Endothelial cell of umbilical vein (primary cell): ENCODE measurements at regions not wholly inside any gene's neighbourhood (a gene's known extent, or its start where the extent isn't known, plus 50 kb on each side); places are given as distances from the start of the nearest gene placed in this dataset.

Experiments
- BruUV-seq: library from RNA; stranded (reverse); fragments of 400-500 nt; replicated peaks from 2 replicates; lab custom pipeline; 2021; lab: Mats Ljungman, UMichigan
- CTCF ChIA-PET: fragments of 300-600, 350-600 bp; sonication (Branson Sonifier 250); formaldehyde crosslinking; loops from one replicate; lab custom pipeline; 2021; ENCODE audit warnings: antibody characterized with exemption, inconsistent platforms; lab: Charles Lee
- POLR2A ChIA-PET: fragments of 300-600, 350-600 bp; sonication (Branson Sonifier 250); formaldehyde crosslinking; loops from one replicate; lab custom pipeline; 2021; ENCODE audit warnings: antibody characterized with exemption, inconsistent platforms; lab: Charles Lee
- DNase-seq: peaks from one replicate; pipeline ENCODE4 v3.0.0-alpha.2; 2011; ENCODE audit warnings: low read depth, low spot score
- FAIRE-seq: peaks from 2 replicates; lab custom pipeline; 2011; peaks lifted over from hg19 to GRCh38; lab: Jason Lieb, UNC
- H2AFZ ChIP-seq: 2 replicates; pipeline ENCODE4 v1.6.0; 2012; ENCODE audit warnings: low read depth, low read length, control low read depth, inconsistent platforms
- H3K27ac ChIP-seq: 2 replicates; pipeline ENCODE4 v1.5.1; 2011; ENCODE audit warnings: low read depth, mild to moderate bottlenecking, control low read depth, low read length, moderate library complexity; ENCODE audit not compliant: insufficient read depth
- H3K27me3 ChIP-seq, 2 experiments: 2 replicates each; pipeline versions ENCODE4 v1.6.0 to v1.6.1; 2011; ENCODE audit warnings: low read length in 2 of 2, mixed read lengths in 1 of 2; ENCODE audit not compliant: control insufficient read depth in 2 of 2, insufficient read depth in 2 of 2
- H3K36me3 ChIP-seq, 2 experiments: 2 replicates in 1 of 2; 3 replicates in 1 of 2; pipeline ENCODE4 v1.5.1; 2011; ENCODE audit warnings: low read length in 2 of 2, mild to moderate bottlenecking in 1 of 2, moderate library complexity in 1 of 2; ENCODE audit not compliant: control insufficient read depth in 2 of 2, insufficient read depth in 2 of 2; ENCODE audit errors: extremely low read depth in 1 of 2
- H3K4me1 ChIP-seq: 3 replicates; pipeline ENCODE4 v1.5.1; 2011; ENCODE audit warnings: mild to moderate bottlenecking, low read length; ENCODE audit not compliant: control insufficient read depth, insufficient read depth; ENCODE audit errors: extremely low read depth
- H3K4me2 ChIP-seq: 2 replicates; pipeline ENCODE4 v1.6.1; 2011; ENCODE audit warnings: low read length, control low read depth, mixed read lengths; ENCODE audit not compliant: insufficient read depth
- H3K4me3 ChIP-seq, 3 experiments: fragments of 200-600 bp in 1 of 3; sonication (generic), shearing (Covaris generic) in 1 of 3; replicated peaks in 1 of 3; 2 replicates each; pipeline ENCODE4 v1.5.1; 2011 to 2016; ENCODE audit warnings: control low read depth in 3 of 3, low read length in 3 of 3, mild to moderate bottlenecking in 2 of 3, inconsistent platforms in 1 of 3, low read depth in 1 of 3, moderate library complexity in 1 of 3; ENCODE audit not compliant: insufficient read depth in 1 of 3
- H3K79me2 ChIP-seq: 2 replicates; pipeline ENCODE4 v1.6.0; 2012; ENCODE audit warnings: low read length, inconsistent platforms; ENCODE audit not compliant: control insufficient read depth, insufficient read depth
- H3K9ac ChIP-seq: replicated peaks from 2 replicates; pipeline ENCODE3; 2011; ENCODE audit warnings: low read length, control low read depth; ENCODE audit not compliant: insufficient read depth; ENCODE audit errors: extremely low read depth
- H3K9me1 ChIP-seq: replicated peaks from 3 replicates; pipeline ENCODE4 v1.6.0; 2011; ENCODE audit warnings: mild to moderate bottlenecking, low read length; ENCODE audit not compliant: control insufficient read depth, insufficient read depth; ENCODE audit errors: extremely low read depth
- H3K9me3 ChIP-seq: replicated peaks from 2 replicates; pipeline ENCODE4 v1.5.1; 2012; ENCODE audit warnings: low read length, inconsistent platforms; ENCODE audit not compliant: control insufficient read depth, insufficient read depth
- H4K20me1 ChIP-seq: replicated peaks from 2 replicates; pipeline ENCODE3; 2011; ENCODE audit warnings: mild to moderate bottlenecking, low read length; ENCODE audit not compliant: control insufficient read depth, insufficient read depth; ENCODE audit errors: extremely low read depth
- CTCF ChIP-seq, 2 donors: IDR thresholded peaks; 1 replicate in 1 of 2; 2 replicates in 1 of 2; pipeline ENCODE4 v1.5.1; 2011; ENCODE audit warnings: low read length in 2 of 2, mild to moderate bottlenecking in 2 of 2, moderate library complexity in 2 of 2, control low read depth in 1 of 2, inconsistent platforms in 1 of 2, low read depth in 1 of 2; ENCODE audit not compliant: insufficient read depth in 1 of 2; ENCODE audit errors: extremely low read depth in 1 of 2
- EZH2 ChIP-seq: IDR thresholded peaks from 2 replicates; pipeline ENCODE4 v1.6.1; 2012; ENCODE audit warnings: borderline replicate concordance, low read depth, mild to moderate bottlenecking, moderate library complexity, low read length, inconsistent platforms; ENCODE audit not compliant: severe bottlenecking
- JUN ChIP-seq: IDR thresholded peaks from 2 replicates; pipeline ENCODE4 v1.6.1; 2011; ENCODE audit warnings: borderline replicate concordance, low read depth; ENCODE audit not compliant: insufficient read length, insufficient read depth
- MYC ChIP-seq: IDR thresholded peaks from one replicate; pipeline ENCODE4 v1.6.1; 2011; ENCODE audit warnings: mild to moderate bottlenecking, low read depth, low read length
- POLR2A ChIP-seq: IDR thresholded peaks from 2 replicates; pipeline ENCODE4 v1.6.1; 2012; ENCODE audit warnings: low read depth, mild to moderate bottlenecking, control low read depth, low read length
- POLR2AphosphoS5 ChIP-seq: IDR thresholded peaks from 2 replicates; pipeline ENCODE4 v1.6.1; 2012; ENCODE audit warnings: low read depth, mild to moderate bottlenecking, control low read depth, low read length, moderate library complexity; ENCODE audit not compliant: insufficient read depth
- dilution Hi-C: fragments of 300-500 bp; cut with MboI; formaldehyde crosslinking; loops from one replicate; pipeline ENCODE4 v1.15.0; 2019; ENCODE audit warnings: low sequenced_read_pairs; ENCODE audit not compliant: extremely low pct_ligation_motif_present
- intact Hi-C: fragments of 100-400 bp; cut with micrococcal nuclease; formaldehyde crosslinking; loops from one replicate; pipeline ENCODE4 v1.10.0; 2022
- TF ChIP-seq, protein P1 (sequence below): IDR thresholded peaks from 2 replicates; pipeline ENCODE4 v1.6.1; 2011; ENCODE audit not compliant: insufficient read depth, insufficient read length

GRCh38 chr21:32184065-32184464 is 94.8 kb downstream of the MIS18A start:
- Histone ChIP-seq H3K4me2 (no peak overlapping the region), H3K27me3 (peaks cover 2 to 7% of the 10 kb centered on the region in 2 experiments), H3K9me3 (no peaks in the 10 kb centered on the region), H4K20me1 (no peaks in the 10 kb centered on the region), H3K36me3 (no peaks in the 10 kb centered on the region), H3K4me3 (no peak overlapping the region), H3K79me2 (no peaks in the 10 kb centered on the region), H2AFZ (no peak overlapping the region), H3K9me1 (no peaks in the 10 kb centered on the region), H3K4me1 (no peaks in the 10 kb centered on the region), H3K27ac (no peak overlapping the region), H3K9ac (no peak overlapping the region)
- intact Hi-C loops (no loop called here), dilution Hi-C loops (no loop called here)
- CTCF ChIA-PET, result no interaction called here
- POLR2A ChIA-PET, result no interaction called here
- no peak for FAIRE-seq
- no peak for DNase-seq
- no TSS peak for BruUV-seq
- TF ChIP-seq JUN (no peak), MYC (no peak), EZH2 (no peak), POLR2AphosphoS5 (no peak), CTCF (IDR thresholded peaks at IDR 0.05; ENCODE audit: extremely low read depth in 1 of 2, insufficient read depth in 1 of 2, low read depth in 1 of 2, low read length in 2 of 2) (no peak), POLR2A (no peak)
- TF ChIP-seq, protein P1, sequence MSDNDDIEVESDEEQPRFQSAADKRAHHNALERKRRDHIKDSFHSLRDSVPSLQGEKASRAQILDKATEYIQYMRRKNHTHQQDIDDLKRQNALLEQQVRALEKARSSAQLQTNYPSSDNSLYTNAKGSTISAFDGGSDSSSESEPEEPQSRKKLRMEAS, result no peak
